Kidney (tissue), 13 donors: ENCODE measurements at regions not wholly inside any gene's neighbourhood (a gene's known extent, or its start where the extent isn't known, plus 50 kb on each side); places are given as distances from the start of the nearest gene placed in this dataset.
A peak's percentile ranks its signal among the peaks of the same experiment; 100 is the strongest.

ENCODE experiments used
- DNase-seq, 5 donors: peaks; one replicate each; pipeline ENCODE4 v3.0.0-alpha.2; 2013 to 2020
- FAIRE-seq: peaks from 2 replicates; lab custom pipeline; 2012; peaks lifted over from hg19 to GRCh38; lab: Jason Lieb, UNC
- H3K27ac ChIP-seq, 2 donors: one replicate each; pipeline ENCODE4 v1.7.0; 2013; ENCODE audit warnings: low read depth in 2 of 2, low read length in 2 of 2, inconsistent platforms in 1 of 2
- H3K27me3 ChIP-seq: one replicate; pipeline ENCODE4 v1.7.1; 2013; ENCODE audit warnings: low read length, inconsistent platforms; ENCODE audit not compliant: control insufficient read depth, insufficient read depth
- H3K36me3 ChIP-seq, 3 donors: one replicate each; pipeline versions ENCODE4 v1.7.0 to v1.7.1; 2013; ENCODE audit warnings: low read length in 3 of 3, control low read depth in 1 of 3, inconsistent platforms in 1 of 3; ENCODE audit not compliant: insufficient read depth in 3 of 3, control insufficient read depth in 2 of 3
- H3K4me1 ChIP-seq, 3 donors: one replicate each; pipeline versions ENCODE4 v1.7.0 to v1.7.1; 2013; ENCODE audit warnings: low read length in 3 of 3, inconsistent platforms in 1 of 3, low read depth in 1 of 3; ENCODE audit not compliant: control insufficient read depth in 2 of 3, insufficient read depth in 2 of 3
- H3K4me3 ChIP-seq, 3 donors: one replicate each; pipeline versions ENCODE4 v1.7.0 to v1.8.1; 2013; ENCODE audit warnings: low read length in 3 of 3, control low read depth in 1 of 3, inconsistent platforms in 1 of 3
- H3K9ac ChIP-seq, 3 donors: one replicate each; pipeline versions ENCODE4 v1.7.0 to v1.7.1; 2013; ENCODE audit warnings: low read length in 3 of 3, control low read depth in 1 of 3, inconsistent platforms in 1 of 3
- H3K9me3 ChIP-seq, 3 donors: one replicate each; pipeline versions ENCODE4 v1.7.0 to v1.7.1; 2013; ENCODE audit warnings: low read length in 3 of 3, control low read depth in 1 of 3, inconsistent platforms in 1 of 3; ENCODE audit not compliant: control insufficient read depth in 2 of 3, insufficient read depth in 1 of 3
- intact Hi-C: fragments of 100-400 bp; cut with DNase I; formaldehyde crosslinking; loops from one replicate; pipeline ENCODE4 v1.11.1; 2022
- TF ChIP-seq, protein P1 (sequence below): IDR thresholded peaks from 3 replicates; pipeline ENCODE4 v1.5.1; 2012; ENCODE audit warnings: mild to moderate bottlenecking, moderate library complexity, borderline replicate concordance; ENCODE audit not compliant: insufficient read depth; ENCODE audit errors: extremely low read depth
- donor health status: control.
- donor health status: control.
- donor health status: control.
- donor health status: control.
- donor health status: control.
- donor health status: DM: yes; HTN: yes; CAD: no.
- donor health status: Normal renal cell carcinoma (clear cell type).

DNA sequence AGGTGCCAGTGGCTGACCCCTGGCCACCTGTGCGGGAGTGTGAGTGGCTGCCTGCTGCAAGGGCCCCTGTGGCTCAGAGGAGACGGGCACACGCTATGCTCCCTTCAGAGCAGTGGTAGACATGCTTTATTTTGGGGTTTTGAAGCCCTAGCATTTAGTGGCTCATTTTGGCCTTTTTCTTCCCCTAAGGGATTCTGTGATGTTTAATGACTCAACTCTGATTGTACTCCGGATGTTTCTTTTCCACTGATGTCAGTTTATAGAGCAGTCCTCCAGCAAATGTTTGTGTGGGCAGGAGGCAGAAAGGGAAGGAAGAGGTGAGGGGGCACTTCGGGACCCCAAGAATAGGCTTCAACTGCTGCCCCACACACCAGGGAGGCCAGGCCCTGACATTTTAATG, 288.9 kb upstream of the C2CD4B start:
- Histone ChIP-seq H3K9ac (no peak overlapping the region), H3K4me3 (no peak overlapping the region), H3K4me1 (peaks cover 0 to 8% (median 3%) of the 10 kb centered on the region in 3 donors), H3K27ac (peak overlapping the region in 1 of 2 donors; percentile 34), H3K36me3 (no peaks in the 10 kb centered on the region), H3K27me3 (no peaks in the 10 kb centered on the region), H3K9me3 (no peaks in the 10 kb centered on the region)
- intact Hi-C loops = no loop called here
- no peak for FAIRE-seq
- peak in 2 of 5 donors; percentile 46 to 59 for DNase-seq
- TF ChIP-seq, protein P1, sequence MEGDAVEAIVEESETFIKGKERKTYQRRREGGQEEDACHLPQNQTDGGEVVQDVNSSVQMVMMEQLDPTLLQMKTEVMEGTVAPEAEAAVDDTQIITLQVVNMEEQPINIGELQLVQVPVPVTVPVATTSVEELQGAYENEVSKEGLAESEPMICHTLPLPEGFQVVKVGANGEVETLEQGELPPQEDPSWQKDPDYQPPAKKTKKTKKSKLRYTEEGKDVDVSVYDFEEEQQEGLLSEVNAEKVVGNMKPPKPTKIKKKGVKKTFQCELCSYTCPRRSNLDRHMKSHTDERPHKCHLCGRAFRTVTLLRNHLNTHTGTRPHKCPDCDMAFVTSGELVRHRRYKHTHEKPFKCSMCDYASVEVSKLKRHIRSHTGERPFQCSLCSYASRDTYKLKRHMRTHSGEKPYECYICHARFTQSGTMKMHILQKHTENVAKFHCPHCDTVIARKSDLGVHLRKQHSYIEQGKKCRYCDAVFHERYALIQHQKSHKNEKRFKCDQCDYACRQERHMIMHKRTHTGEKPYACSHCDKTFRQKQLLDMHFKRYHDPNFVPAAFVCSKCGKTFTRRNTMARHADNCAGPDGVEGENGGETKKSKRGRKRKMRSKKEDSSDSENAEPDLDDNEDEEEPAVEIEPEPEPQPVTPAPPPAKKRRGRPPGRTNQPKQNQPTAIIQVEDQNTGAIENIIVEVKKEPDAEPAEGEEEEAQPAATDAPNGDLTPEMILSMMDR = no peak

DNA sequence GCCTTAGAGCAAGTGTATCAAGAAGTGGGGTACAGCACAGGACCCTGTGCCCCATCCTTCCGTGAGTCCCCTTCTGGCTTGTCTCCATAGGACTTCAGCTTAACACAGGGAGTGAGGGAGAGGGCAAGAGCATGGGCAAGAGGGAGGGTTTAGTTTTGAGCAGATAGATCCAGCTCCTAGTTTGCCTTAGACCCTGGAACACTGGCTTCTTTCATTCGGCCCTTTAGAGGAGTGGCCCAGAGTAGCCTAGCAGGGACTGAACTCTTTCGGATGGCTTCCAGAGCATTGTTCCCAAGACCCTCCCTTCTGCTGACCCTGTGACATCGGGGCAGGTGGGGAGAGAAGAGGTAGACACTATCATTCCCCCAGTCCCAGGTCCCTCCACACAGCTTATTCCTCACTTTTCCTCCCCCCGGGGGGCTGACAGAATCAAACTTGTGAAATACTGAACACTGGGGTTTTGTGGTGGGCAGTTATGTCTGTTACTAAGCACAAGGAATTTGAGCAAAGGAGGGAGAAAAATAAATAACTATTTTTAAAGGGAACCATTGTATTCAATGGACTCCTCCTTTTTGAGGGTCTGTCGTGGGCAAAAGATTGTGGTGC, 289.6 kb upstream of the C2CD4B start:
- Histone ChIP-seq H3K9ac (no peak overlapping the region), H3K27me3 (no peaks in the 10 kb centered on the region), H3K27ac (no peak overlapping the region), H3K4me1 (peaks cover 0 to 8% (median 3%) of the 10 kb centered on the region in 3 donors), H3K4me3 (no peak overlapping the region), H3K9me3 (no peaks in the 10 kb centered on the region), H3K36me3 (no peaks in the 10 kb centered on the region)
- intact Hi-C loops = no loop called here
- FAIRE-seq (no peak), DNase-seq (no peak)
- TF ChIP-seq, protein P1 = no peak

DNA sequence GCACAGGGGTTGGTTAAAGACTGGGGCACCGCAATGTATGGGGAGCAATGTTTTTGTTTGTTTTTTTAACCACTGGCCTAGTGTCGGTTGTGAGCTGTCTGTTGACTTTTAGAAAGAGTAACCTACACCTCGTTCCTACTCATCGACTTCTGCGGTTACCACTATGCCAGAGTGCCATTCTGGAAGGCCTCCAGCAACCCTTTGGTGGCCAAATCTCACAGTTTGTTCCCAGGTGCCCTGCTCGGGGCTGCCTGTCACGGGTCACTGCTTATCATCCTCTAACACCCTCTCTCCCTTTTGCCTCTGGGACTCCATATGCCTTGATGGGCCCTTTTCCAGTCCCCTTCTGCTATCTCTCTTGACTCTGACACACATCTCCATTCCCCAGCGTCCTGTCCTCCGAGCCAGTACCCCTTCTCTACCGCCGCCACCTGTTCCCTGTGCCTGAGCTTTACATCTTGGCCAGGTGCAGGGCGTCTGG, 290.4 kb upstream of the C2CD4B start:
- FAIRE-seq (no peak), DNase-seq (no peak)
- Histone ChIP-seq H3K9ac (no peak overlapping the region), H3K4me3 (no peak overlapping the region), H3K27me3 (no peaks in the 10 kb centered on the region), H3K9me3 (no peaks in the 10 kb centered on the region), H3K27ac (no peak overlapping the region), H3K36me3 (no peaks in the 10 kb centered on the region), H3K4me1 (peaks cover 0 to 6% (median 3%) of the 10 kb centered on the region in 3 donors)
- intact Hi-C loops = no loop called here
- TF ChIP-seq, protein P1 = no peak
